ENCODE measurements at regions not wholly inside any gene's neighbourhood (a gene's known extent, or its start where the extent isn't known, plus 50 kb on each side); places are given as distances from the start of the nearest gene placed in this dataset.

GRCh38 chrX:99248180-99248579, 1161.9 kb downstream of the PCDH19 start:
- TF ChIP-seq SIN3A (conservative IDR thresholded peaks at IDR 0.05 in 1 of 2, IDR thresholded peaks at IDR 0.05 in 1 of 2; ENCODE audit: low read depth in 1 of 2, low read length in 2 of 2) (no peak), POLR2A (IDR thresholded peaks at IDR 0.05; ENCODE audit: control extremely low read depth in 1 of 2, low read depth in 2 of 2, low read length in 2 of 2) (no peak)

Data from H1 (cell line).